ENCODE measurements at regions not wholly inside any gene's neighbourhood (a gene's known extent, or its start where the extent isn't known, plus 50 kb on each side); places are given as distances from the start of the nearest gene placed in this dataset.
"Not testable (repeated sequence)": the region's sequence is repeated elsewhere in the genome, so short reads cannot be mapped to it uniquely, and the experiment has no call there.

GRCh38 chr3:21024563-21024962 lies 726.4 kb downstream of the ZNF385D start:
- DNase-seq (ENCODE audit: low spot score): no peak

GRCh38 chr3:21020681-21021080 lies 730.3 kb downstream of the ZNF385D start:
- DNase-seq (ENCODE audit: low spot score): no peak

GRCh38 chr3:21020043-21020442 lies 731.0 kb downstream of the ZNF385D start:
- no peak for DNase-seq (ENCODE audit: low spot score)

- no peak for DNase-seq (ENCODE audit: low spot score)
Measured at GRCh38 chr3:21017115-21017852, 733.7 kb downstream of the ZNF385D start.

GRCh38 chr3:21013566-21013965 lies 737.4 kb downstream of the ZNF385D start:
- no peak for DNase-seq (ENCODE audit: low spot score)

GRCh38 chr3:20999661-21000060 lies 751.3 kb downstream of the ZNF385D start:
- DNase-seq (ENCODE audit: low spot score): no peak

GRCh38 chr3:20997183-20997582 lies 753.8 kb downstream of the ZNF385D start:
- DNase-seq (ENCODE audit: low spot score): no peak

- no peak for DNase-seq (ENCODE audit: low spot score)
Measured at GRCh38 chr3:20990896-20991295, 760.1 kb downstream of the ZNF385D start.

GRCh38 chr3:20989653-20990052 lies 761.4 kb downstream of the ZNF385D start:
- not testable (repeated sequence) for DNase-seq (ENCODE audit: low spot score)

- no peak for DNase-seq (ENCODE audit: low spot score)
Measured at GRCh38 chr3:20984594-20985205, 766.3 kb downstream of the ZNF385D start.

- no peak for DNase-seq (ENCODE audit: low spot score)
Measured at GRCh38 chr3:20975188-20975651, 775.8 kb downstream of the ZNF385D start.

- no peak for DNase-seq (ENCODE audit: low spot score)
Measured at GRCh38 chr3:20974396-20974795, 776.6 kb downstream of the ZNF385D start.

- DNase-seq (ENCODE audit: low spot score): not testable (repeated sequence)
Measured at GRCh38 chr3:20970807-20971206, 780.2 kb downstream of the ZNF385D start.

- DNase-seq (ENCODE audit: low spot score): not testable (repeated sequence)
Measured at GRCh38 chr3:20967485-20967884, 781.5 kb upstream of the SGO1 start.

GRCh38 chr3:20958161-20958560 lies 772.2 kb upstream of the SGO1 start:
- DNase-seq (ENCODE audit: low spot score): no peak

GRCh38 chr3:20945892-20946291 lies 759.9 kb upstream of the SGO1 start:
- no peak for DNase-seq (ENCODE audit: low spot score)

GRCh38 chr3:20935791-20936190 lies 749.8 kb upstream of the SGO1 start:
- DNase-seq (ENCODE audit: low spot score): no peak

- DNase-seq (ENCODE audit: low spot score): no peak
Measured at GRCh38 chr3:20931834-20932233, 745.8 kb upstream of the SGO1 start.

GRCh38 chr3:20930034-20930433 lies 744.0 kb upstream of the SGO1 start:
- no peak for DNase-seq (ENCODE audit: low spot score)

GRCh38 chr3:20924646-20925385 lies 738.8 kb upstream of the SGO1 start:
- DNase-seq (ENCODE audit: low spot score): no peak

- DNase-seq (ENCODE audit: low spot score): not testable (repeated sequence)
Measured at GRCh38 chr3:20921112-20921511, 735.1 kb upstream of the SGO1 start.

GRCh38 chr3:20916951-20917606 lies 731.1 kb upstream of the SGO1 start:
- DNase-seq (ENCODE audit: low spot score): no peak
